OCI-LY1 (cell line): ENCODE measurements at regions not wholly inside any gene's neighbourhood (a gene's known extent, or its start where the extent isn't known, plus 50 kb on each side); places are given as distances from the start of the nearest gene placed in this dataset.
"Not testable (repeated sequence)": the region's sequence is repeated elsewhere in the genome, so short reads cannot be mapped to it uniquely, and the experiment has no call there.

Source experiments
- EZH2 ChIP-seq: fragments of 200-600 bp; sonication (generic), shearing (Covaris generic); IDR thresholded peaks from 2 replicates; pipeline ENCODE4 v1.8.0; 2017; ENCODE audit warnings: borderline replicate concordance, mixed run types, mild to moderate bottlenecking, antibody characterized with exemption, low read length, moderate library complexity, mixed read lengths
- TF ChIP-seq, protein P1 (sequence below): fragments of 200-600 bp; sonication (generic), shearing (Covaris generic); IDR thresholded peaks from 2 replicates; pipeline ENCODE4 v1.5.1; 2017; ENCODE audit warnings: mild to moderate bottlenecking, antibody characterized with exemption, low read length, moderate library complexity, mixed read lengths

- TF ChIP-seq, protein P1, sequence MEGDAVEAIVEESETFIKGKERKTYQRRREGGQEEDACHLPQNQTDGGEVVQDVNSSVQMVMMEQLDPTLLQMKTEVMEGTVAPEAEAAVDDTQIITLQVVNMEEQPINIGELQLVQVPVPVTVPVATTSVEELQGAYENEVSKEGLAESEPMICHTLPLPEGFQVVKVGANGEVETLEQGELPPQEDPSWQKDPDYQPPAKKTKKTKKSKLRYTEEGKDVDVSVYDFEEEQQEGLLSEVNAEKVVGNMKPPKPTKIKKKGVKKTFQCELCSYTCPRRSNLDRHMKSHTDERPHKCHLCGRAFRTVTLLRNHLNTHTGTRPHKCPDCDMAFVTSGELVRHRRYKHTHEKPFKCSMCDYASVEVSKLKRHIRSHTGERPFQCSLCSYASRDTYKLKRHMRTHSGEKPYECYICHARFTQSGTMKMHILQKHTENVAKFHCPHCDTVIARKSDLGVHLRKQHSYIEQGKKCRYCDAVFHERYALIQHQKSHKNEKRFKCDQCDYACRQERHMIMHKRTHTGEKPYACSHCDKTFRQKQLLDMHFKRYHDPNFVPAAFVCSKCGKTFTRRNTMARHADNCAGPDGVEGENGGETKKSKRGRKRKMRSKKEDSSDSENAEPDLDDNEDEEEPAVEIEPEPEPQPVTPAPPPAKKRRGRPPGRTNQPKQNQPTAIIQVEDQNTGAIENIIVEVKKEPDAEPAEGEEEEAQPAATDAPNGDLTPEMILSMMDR = not testable (repeated sequence)
- TF ChIP-seq EZH2 = not testable (repeated sequence)
Measured at GRCh38 chr5:136565457-136565856, 200.1 kb upstream of the TRPC7 start.
